HEK293 (cell line): ENCODE measurements at regions not wholly inside any gene's neighbourhood (a gene's known extent, or its start where the extent isn't known, plus 50 kb on each side); places are given as distances from the start of the nearest gene placed in this dataset.

Source experiments
- MYNN ChIP-seq: fragments of 450-650 bp; formaldehyde crosslinking; IDR thresholded peaks from 2 replicates; pipeline ENCODE4 v1.5.1; 2016; ENCODE audit warnings: missing biosample characterization, missing genetic modification characterization, borderline replicate concordance
- WT1 ChIP-seq: fragments of 450-650 bp; formaldehyde crosslinking; IDR thresholded peaks from 2 replicates; pipeline ENCODE4 v1.5.1; 2016; ENCODE audit warnings: missing biosample characterization, missing genetic modification characterization
- ZNF223 ChIP-seq: fragments of 450-650 bp; formaldehyde crosslinking; IDR thresholded peaks from 2 replicates; pipeline ENCODE4 v1.5.1; 2016; ENCODE audit warnings: missing biosample characterization, missing genetic modification characterization
- ZNF707 ChIP-seq: fragments of 450-650 bp; formaldehyde crosslinking; IDR thresholded peaks from 2 replicates; pipeline ENCODE4 v1.5.1; 2016; ENCODE audit warnings: missing biosample characterization, missing genetic modification characterization
- ZNF830 ChIP-seq: fragments of 450-650 bp; IDR thresholded peaks from 2 replicates; pipeline ENCODE4 v1.5.0; 2018; ENCODE audit warnings: missing biosample characterization, missing genetic modification characterization, low read depth, mild to moderate bottlenecking, moderate library complexity
- TF ChIP-seq, protein P1 (sequence below): fragments of 450-650 bp; formaldehyde crosslinking; IDR thresholded peaks from 2 replicates; pipeline ENCODE4 v1.5.1; 2016; ENCODE audit warnings: missing biosample characterization, missing genetic modification characterization
- TF ChIP-seq, protein P2 (sequence below): fragments of 450-650 bp; formaldehyde crosslinking; IDR thresholded peaks from 2 replicates; pipeline ENCODE4 v1.5.1; 2016; ENCODE audit warnings: missing biosample characterization, missing genetic modification characterization
- TF ChIP-seq, protein P3 (sequence below): fragments of 450-650 bp; formaldehyde crosslinking; IDR thresholded peaks from 2 replicates; pipeline ENCODE4 v1.5.1; 2016; ENCODE audit warnings: missing biosample characterization, missing genetic modification characterization

- TF ChIP-seq ZNF707 (no peak), MYNN (tag by site-specific recombination) (no peak), ZNF830 (tag by site-specific recombination) (no peak), WT1 (tag by site-specific recombination) (no peak), ZNF223 (no peak)
- TF ChIP-seq, protein P1, sequence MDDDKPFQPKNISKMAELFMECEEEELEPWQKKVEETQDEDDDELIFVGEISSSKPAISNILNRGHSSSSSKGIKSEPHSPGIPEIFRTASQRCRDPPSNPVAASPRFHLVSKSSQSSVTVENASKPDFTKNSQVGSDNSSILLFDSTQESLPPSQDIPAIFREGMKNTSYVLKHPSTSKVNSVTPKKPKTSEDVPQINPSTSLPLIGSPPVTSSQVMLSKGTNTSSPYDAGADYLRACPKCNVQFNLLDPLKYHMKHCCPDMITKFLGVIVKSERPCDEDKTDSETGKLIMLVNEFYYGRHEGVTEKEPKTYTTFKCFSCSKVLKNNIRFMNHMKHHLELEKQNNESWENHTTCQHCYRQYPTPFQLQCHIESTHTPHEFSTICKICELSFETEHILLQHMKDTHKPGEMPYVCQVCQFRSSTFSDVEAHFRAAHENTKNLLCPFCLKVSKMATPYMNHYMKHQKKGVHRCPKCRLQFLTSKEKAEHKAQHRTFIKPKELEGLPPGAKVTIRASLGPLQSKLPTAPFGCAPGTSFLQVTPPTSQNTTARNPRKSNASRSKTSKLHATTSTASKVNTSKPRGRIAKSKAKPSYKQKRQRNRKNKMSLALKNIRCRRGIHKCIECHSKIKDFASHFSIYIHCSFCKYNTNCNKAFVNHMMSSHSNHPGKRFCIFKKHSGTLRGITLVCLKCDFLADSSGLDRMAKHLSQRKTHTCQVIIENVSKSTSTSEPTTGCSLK (tag by site-specific recombination): no peak
- TF ChIP-seq, protein P2, sequence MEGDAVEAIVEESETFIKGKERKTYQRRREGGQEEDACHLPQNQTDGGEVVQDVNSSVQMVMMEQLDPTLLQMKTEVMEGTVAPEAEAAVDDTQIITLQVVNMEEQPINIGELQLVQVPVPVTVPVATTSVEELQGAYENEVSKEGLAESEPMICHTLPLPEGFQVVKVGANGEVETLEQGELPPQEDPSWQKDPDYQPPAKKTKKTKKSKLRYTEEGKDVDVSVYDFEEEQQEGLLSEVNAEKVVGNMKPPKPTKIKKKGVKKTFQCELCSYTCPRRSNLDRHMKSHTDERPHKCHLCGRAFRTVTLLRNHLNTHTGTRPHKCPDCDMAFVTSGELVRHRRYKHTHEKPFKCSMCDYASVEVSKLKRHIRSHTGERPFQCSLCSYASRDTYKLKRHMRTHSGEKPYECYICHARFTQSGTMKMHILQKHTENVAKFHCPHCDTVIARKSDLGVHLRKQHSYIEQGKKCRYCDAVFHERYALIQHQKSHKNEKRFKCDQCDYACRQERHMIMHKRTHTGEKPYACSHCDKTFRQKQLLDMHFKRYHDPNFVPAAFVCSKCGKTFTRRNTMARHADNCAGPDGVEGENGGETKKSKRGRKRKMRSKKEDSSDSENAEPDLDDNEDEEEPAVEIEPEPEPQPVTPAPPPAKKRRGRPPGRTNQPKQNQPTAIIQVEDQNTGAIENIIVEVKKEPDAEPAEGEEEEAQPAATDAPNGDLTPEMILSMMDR (tag by site-specific recombination): no peak
- TF ChIP-seq, protein P3, sequence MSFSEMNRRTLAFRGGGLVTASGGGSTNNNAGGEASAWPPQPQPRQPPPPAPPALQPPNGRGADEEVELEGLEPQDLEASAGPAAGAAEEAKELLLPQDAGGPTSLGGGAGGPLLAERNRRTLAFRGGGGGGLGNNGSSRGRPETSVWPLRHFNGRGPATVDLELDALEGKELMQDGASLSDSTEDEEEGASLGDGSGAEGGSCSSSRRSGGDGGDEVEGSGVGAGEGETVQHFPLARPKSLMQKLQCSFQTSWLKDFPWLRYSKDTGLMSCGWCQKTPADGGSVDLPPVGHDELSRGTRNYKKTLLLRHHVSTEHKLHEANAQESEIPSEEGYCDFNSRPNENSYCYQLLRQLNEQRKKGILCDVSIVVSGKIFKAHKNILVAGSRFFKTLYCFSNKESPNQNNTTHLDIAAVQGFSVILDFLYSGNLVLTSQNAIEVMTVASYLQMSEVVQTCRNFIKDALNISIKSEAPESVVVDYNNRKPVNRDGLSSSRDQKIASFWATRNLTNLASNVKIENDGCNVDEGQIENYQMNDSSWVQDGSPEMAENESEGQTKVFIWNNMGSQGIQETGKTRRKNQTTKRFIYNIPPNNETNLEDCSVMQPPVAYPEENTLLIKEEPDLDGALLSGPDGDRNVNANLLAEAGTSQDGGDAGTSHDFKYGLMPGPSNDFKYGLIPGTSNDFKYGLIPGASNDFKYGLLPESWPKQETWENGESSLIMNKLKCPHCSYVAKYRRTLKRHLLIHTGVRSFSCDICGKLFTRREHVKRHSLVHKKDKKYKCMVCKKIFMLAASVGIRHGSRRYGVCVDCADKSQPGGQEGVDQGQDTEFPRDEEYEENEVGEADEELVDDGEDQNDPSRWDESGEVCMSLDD (tag by site-specific recombination): no peak
These were observed 186.2 kb downstream of the SNAPC1 start for GRCh38 chr14:61948376-61948775.
